ENCODE measurements at regions not wholly inside any gene's neighbourhood (a gene's known extent, or its start where the extent isn't known, plus 50 kb on each side); places are given as distances from the start of the nearest gene placed in this dataset.
"Not testable (repeated sequence)": the region's sequence is repeated elsewhere in the genome, so short reads cannot be mapped to it uniquely, and the experiment has no call there.

DNA sequence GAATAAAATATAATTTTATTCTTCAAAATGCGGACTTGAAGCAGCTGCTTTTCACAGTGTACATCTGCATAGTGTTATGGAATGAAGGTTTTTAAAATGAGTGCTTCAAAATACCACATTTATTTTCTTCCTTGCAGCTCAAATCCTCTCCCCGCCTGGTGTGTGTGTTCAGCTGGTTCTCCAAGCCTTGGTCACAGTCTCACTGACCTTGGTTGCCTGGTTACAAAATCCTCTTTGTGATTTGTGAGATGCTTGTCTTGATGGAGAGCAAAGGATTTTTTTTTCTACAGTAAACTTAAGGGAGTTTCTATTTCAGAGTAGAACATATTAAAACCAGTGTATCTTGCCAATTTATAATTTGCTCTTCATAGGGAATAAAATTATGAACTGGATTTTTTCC lies 139.2 kb downstream of the PCDH18 start:
- peak; percentile 36 for DNase-seq

DNA sequence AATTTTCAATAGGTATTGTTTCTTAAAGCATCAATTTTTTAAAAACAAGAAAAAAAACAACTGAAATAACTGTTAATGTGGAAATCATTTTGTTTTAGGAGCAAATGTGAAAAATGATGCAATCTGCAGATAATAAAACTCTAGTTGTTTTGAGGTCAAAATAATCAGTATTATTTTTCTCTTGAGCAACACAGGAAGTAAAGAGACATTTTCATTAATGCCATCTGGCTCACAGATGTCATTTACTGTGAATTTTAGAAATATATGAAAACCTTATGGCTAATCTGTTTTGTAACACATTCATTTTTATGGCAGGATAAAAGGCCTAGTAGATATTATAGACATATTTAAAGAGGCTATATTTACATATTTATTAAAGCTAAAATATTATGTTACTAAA lies 141.6 kb downstream of the PCDH18 start:
- DNase-seq = no peak

DNA sequence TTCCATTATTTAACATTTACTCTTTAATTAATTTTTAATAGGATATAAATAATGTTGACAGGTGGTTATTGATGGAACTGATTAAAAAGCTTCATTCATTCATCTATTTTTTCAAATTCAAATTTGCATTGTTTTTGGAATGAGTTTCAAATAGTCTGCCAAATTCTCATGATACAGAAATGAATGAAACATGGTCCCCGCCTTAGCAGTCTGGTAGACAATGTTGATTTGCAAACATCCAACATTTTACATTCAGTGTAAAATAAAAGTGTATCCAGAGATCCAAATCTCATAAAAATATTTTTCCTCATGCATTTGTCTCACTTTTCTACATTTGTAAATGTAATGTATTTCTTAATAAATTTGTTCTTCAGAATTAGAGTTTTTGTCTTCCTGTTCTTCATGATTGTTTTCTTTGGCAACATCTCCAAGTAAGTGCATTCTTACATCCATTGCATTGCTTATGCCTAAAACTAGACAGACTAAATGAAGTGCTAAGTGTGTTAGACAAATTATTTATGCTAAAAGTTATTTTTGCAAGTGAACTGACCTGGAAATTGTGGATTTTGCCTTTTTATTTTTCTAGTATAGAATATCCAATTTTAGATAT lies 142.3 kb downstream of the PCDH18 start:
- DNase-seq = no peak

DNA sequence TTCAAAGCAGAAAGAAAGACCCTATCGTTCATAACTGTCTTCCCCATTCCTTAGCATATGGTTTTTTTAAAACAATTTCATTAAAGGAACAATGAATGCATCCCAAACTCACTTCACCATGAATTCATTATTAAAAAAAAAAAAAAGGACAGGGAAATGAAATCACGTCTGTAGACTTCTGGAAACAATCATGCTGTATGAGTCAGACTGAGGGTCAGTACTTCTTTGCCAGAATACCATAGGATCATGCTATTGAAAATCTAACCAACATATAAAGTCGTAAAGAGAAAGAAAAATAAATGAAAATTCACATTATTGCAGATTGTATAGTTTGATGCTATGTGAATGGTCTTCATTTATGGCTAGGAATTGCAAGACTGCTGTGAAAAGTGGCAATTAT lies 144.4 kb downstream of the PCDH18 start:
- DNase-seq = no peak

- DNase-seq = no peak
Measured at GRCh38 chr4:137384476-137384875, 147.8 kb downstream of the PCDH18 start.

DNA sequence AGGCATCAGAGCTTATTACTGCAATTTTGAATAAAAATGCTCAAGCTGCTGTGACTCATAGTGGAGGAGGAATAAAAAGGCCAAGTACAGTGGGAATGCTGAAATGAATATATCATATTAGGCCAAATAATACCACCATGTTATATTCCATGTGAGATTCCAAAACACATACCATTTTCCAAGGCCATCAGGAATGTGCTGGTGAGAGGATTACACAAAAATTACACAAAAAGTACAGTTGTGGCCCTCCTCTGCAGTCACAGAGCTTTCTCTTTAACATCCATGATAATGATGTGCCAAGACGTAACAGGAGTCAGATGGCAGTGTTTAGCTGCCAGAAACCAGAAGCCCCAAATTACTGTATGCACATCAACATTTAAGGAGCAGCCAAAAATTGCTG lies 153.5 kb downstream of the PCDH18 start:
- no peak for DNase-seq

DNA sequence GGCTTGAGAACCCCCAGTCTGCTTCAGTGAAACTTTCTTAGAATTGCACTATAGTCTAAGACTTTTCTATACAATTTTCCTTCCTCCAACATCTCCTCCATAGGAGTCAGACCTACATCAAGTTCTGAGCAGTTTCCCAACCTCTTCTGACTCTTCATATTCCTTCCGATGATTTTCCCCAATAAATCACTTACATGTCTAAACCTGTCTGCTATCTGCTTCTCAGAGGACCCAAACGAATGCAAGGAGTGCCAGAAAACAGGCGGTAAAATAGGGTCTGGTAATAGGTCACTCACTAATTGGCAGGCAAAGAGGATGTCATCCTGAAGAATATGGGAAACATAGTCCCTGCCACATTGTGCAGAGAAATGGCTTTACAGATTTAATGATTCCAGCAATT lies 153.9 kb downstream of the PCDH18 start:
- DNase-seq = no peak

- no peak for DNase-seq
Measured at GRCh38 chr4:137376312-137376711, 156.0 kb downstream of the PCDH18 start.

GRCh38 chr4:137375111-137375850 lies 157.0 kb downstream of the PCDH18 start:
- DNase-seq = no peak

- no peak for DNase-seq
Measured at GRCh38 chr4:137370679-137371078, 161.6 kb downstream of the PCDH18 start.

DNA sequence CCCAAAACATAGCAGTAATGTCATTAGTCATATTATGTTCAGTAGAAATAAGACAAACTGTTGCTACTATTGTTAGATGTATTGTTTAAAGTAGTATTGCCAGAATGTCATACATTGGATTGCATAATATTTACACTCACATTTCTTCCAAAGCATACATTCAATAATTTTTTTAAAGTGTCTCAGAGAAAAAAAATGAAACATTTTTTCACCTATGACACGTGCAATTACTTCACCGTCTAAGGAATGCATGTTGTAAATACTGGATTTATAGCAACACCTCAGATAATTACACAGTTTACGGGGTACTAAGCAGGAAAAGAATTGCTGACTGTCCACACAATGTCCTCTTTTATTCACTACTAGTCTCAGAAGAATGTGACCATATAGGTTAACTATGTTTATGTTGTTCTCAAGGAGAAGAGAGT lies 162.1 kb downstream of the PCDH18 start:
- no peak for DNase-seq

GRCh38 chr4:137367620-137368019 lies 164.7 kb downstream of the PCDH18 start:
- no peak for DNase-seq

DNA sequence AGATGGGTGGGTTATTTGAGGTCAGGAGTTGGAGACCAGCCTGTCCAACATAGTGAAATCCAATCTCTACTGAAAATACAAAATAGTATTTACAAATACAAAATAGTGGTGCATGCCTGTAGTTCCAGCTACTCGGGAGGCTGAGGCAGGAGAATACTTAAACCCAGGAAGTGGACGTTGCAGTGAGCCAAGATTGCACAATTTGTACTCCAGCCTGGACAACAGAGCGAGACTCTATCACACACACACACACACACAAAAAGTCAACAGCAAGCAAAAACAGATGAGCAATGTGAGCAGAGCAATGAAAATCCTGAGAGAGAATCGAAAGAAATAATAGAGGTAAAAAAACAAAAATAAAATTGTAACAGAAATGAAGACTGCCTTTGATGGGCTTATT lies 168.8 kb downstream of the PCDH18 start:
- no peak for DNase-seq

GRCh38 chr4:137361756-137362470 lies 170.4 kb downstream of the PCDH18 start:
- no peak for DNase-seq

DNA sequence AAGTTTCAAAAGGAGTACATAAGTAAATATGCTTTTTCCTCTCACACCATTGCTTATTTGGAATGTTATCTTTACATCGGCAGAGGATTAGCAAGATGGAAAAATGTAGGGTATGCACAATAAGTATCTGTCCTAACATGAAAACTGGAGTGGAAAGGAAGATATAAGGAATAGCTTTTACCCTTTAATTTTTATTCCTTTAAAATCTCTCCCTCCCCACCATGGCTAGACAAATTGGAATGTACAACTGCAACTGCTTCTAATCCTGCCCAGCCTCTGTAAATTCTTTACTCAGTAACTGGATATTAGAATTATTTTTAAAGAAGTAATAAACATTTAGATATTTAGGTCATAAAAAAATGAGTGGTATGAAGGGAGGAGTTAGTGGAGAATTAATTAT lies 171.5 kb downstream of the PCDH18 start:
- DNase-seq = no peak

- DNase-seq = no peak
Measured at GRCh38 chr4:137359691-137360315, 172.5 kb downstream of the PCDH18 start.

DNA sequence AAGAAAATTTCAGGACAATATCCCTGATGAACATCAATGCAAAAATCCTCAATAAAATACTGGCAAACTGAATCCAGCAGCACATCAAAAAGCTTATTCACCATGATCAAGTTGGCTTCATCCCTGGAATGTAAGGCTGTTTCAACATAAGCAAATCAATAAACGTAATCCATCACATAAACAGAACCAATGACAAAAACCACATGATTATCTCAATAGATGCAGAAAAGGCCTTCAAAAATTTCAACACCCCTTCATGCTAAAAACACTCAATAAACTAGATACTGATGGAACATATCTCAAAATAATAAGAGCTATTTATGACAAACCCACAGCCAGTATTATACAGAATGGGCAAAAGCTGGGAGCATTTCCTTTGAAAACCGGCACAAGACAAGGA lies 177.7 kb downstream of the PCDH18 start:
- DNase-seq = not testable (repeated sequence)

- no peak for DNase-seq
Measured at GRCh38 chr4:137347371-137347770, 184.9 kb downstream of the PCDH18 start.

- DNase-seq = no peak
Measured at GRCh38 chr4:137345597-137345996, 186.7 kb downstream of the PCDH18 start.

- no peak for DNase-seq
Measured at GRCh38 chr4:137343221-137343620, 189.1 kb downstream of the PCDH18 start.

DNA sequence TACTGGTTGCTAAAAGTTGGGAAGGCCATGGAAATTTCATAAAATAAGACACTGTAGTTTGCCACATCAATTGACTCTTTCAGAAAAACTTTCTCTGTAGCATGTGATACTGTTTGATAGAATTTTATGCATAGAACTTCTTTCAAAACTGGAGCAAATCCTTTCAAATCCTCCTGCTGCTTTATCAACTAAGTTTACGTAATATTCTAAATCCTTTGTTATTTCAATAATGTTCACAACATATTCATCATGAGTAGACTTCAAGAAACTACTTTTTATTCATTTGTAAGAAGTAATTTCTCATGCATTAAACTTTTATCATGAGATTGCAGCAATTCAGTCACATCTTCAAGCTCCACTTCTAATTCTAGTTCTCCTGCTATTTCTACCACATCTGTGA lies 199.3 kb downstream of the PCDH18 start:
- DNase-seq = no peak

DNA sequence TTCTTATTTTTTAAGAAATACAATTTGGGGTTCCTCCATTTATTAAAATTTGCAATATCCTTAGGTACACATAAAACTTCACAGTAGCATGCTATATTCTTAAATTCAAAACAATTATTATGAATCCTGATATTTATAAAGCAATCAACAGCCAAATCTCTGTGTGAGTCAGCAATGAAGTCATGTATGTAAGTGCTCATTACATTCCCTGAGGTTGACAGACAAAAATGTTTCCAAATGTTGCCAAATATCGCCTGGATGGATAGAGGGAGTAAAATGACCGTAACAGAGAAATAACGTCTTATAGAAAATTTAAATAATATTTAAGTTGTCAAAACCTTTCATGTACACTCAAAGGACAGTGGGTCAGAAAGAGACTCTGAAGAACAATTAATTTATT lies 220.0 kb downstream of the PCDH18 start:
- no peak for DNase-seq

- DNase-seq = no peak
Measured at GRCh38 chr4:137310593-137311490, 221.5 kb downstream of the PCDH18 start.

Measured in retina (tissue), 1 donor.